K562 (cell line): ENCODE measurements at regions not wholly inside any gene's neighbourhood (a gene's known extent, or its start where the extent isn't known, plus 50 kb on each side); places are given as distances from the start of the nearest gene placed in this dataset.
"Not testable (repeated sequence)": the region's sequence is repeated elsewhere in the genome, so short reads cannot be mapped to it uniquely, and the experiment has no call there.

ENCODE experiments used
- ATAC-seq: fragments of 200-7000 bp; cut with Tn5 transposase; 3 replicates; pipeline ENCODE4 v1.9.1; 2020; ENCODE audit warnings: moderate library complexity
- BruUV-seq: library from RNA; stranded (reverse); fragments of 400-500 nt; replicated peaks from 2 replicates; lab custom pipeline; 2021; lab: Mats Ljungman, UMichigan
- CTCF ChIA-PET: fragments of 300-600 bp; formaldehyde crosslinking; extraction: SDS; loops from one replicate; lab custom pipeline; 2021; ENCODE audit warnings: low intra/inter-chr PET ratio; lab: Yijun Ruan, JAX
- POLR2A ChIA-PET: fragments of 300-600, 350-650 bp; sonication (Branson Sonifier 250); formaldehyde crosslinking; extraction: SDS; loops from one replicate; lab custom pipeline; 2021; ENCODE audit warnings: antibody characterized with exemption, inconsistent platforms; lab: Yijun Ruan, JAX
- DNase-seq, 4 experiments: peaks; one replicate each; pipeline versions ENCODE4 v3.0.0 to v3.0.0-alpha.2; 2011 to 2018; ENCODE audit warnings: low spot score in 3 of 4, mixed read lengths in 3 of 4; ENCODE audit errors: extremely low read depth in 1 of 4
- FAIRE-seq: peaks from 2 replicates; lab custom pipeline; 2011; peaks lifted over from hg19 to GRCh38; lab: Jason Lieb, UNC
- H2AFZ ChIP-seq: 2 replicates; pipeline ENCODE4 v1.6.0; 2011; ENCODE audit warnings: low read depth, low read length, control low read depth, inconsistent platforms
- H3K27ac ChIP-seq: fragments of 200-600 bp; 3 replicates; pipeline ENCODE4 v1.8.0; 2011; ENCODE audit warnings: low read depth, mild to moderate bottlenecking, control low read depth, inconsistent platforms, low read length, moderate library complexity, mixed read lengths; ENCODE audit errors: extremely low read depth
- H3K27me3 ChIP-seq, 2 experiments: fragments of 300-600 bp in 1 of 2; 2 replicates in 1 of 2; 3 replicates in 1 of 2; pipeline versions ENCODE4 v1.6.0 to v1.8.0; 2011; ENCODE audit warnings: inconsistent platforms in 2 of 2, low read length in 2 of 2, mild to moderate bottlenecking in 1 of 2, mixed read lengths in 1 of 2, moderate library complexity in 1 of 2; ENCODE audit not compliant: control insufficient read depth in 2 of 2, insufficient read depth in 2 of 2
- H3K36me3 ChIP-seq: fragments of 300-600 bp; 3 replicates; pipeline ENCODE4 v1.8.0; 2011; ENCODE audit warnings: mild to moderate bottlenecking, low read length, inconsistent platforms; ENCODE audit not compliant: control insufficient read depth, insufficient read depth
- H3K4me1 ChIP-seq, 2 experiments: fragments of 200-600 bp in 1 of 2; replicated peaks in 1 of 2; 2 replicates in 1 of 2; 3 replicates in 1 of 2; pipeline versions ENCODE4 v1.5.1 to v1.8.0; 2011; ENCODE audit warnings: inconsistent platforms in 2 of 2, low read length in 2 of 2, mild to moderate bottlenecking in 1 of 2, mixed read lengths in 1 of 2, moderate library complexity in 1 of 2; ENCODE audit not compliant: control insufficient read depth in 2 of 2, insufficient read depth in 2 of 2
- H3K4me2 ChIP-seq: 2 replicates; pipeline ENCODE4 v1.6.1; 2011; ENCODE audit warnings: low read length, control low read depth, inconsistent platforms, mixed read lengths; ENCODE audit not compliant: insufficient read depth
- H3K4me3 ChIP-seq: fragments of 200-600 bp; sonication (generic), shearing (Covaris generic); 2 replicates; pipeline ENCODE4 v1.5.1; 2016; ENCODE audit warnings: control low read depth, inconsistent platforms
- H3K79me2 ChIP-seq: fragments of 200-600 bp; 3 replicates; pipeline ENCODE4 v1.8.0; 2011; ENCODE audit warnings: low read length, inconsistent platforms; ENCODE audit not compliant: control insufficient read depth, insufficient read depth
- H3K9ac ChIP-seq, 2 experiments: 2 replicates each; pipeline versions ENCODE4 v1.6.0 to v1.6.1; 2011; ENCODE audit warnings: low read depth in 2 of 2, low read length in 2 of 2, control low read depth in 1 of 2, inconsistent platforms in 1 of 2, mild to moderate bottlenecking in 1 of 2, mixed read lengths in 1 of 2; ENCODE audit not compliant: insufficient read depth in 1 of 2
- H3K9me1 ChIP-seq: one replicate; pipeline ENCODE4 v1.6.0; 2011; ENCODE audit warnings: inconsistent platforms, mild to moderate bottlenecking, low read length, moderate library complexity; ENCODE audit not compliant: control insufficient read depth, insufficient read depth
- H3K9me3 ChIP-seq: replicated peaks from 2 replicates; pipeline ENCODE4 v1.5.1; 2011; ENCODE audit warnings: low read depth, low read length, inconsistent platforms; ENCODE audit not compliant: control insufficient read depth, insufficient read depth
- H4K20me1 ChIP-seq: replicated peaks from 2 replicates; pipeline ENCODE4 v1.6.1; 2011; ENCODE audit warnings: low read length, inconsistent platforms, mixed read lengths; ENCODE audit not compliant: control insufficient read depth, insufficient read depth
- GABPA ChIP-seq: fragments of 200-800 bp; sonication (Bioruptor generic); conservative IDR thresholded peaks from 2 replicates; pipeline ENCODE4 v1.6.1; 2016; ENCODE audit warnings: low read depth, missing genetic modification characterization, missing compliant biosample characterization
- SPI1 ChIP-seq: IDR thresholded peaks from 2 replicates; pipeline ENCODE4 v1.6.1; 2011; ENCODE audit warnings: low read depth, low read length, control low read depth, borderline replicate concordance
- ZBTB17 ChIP-seq: fragments of 450-650 bp; formaldehyde crosslinking; IDR thresholded peaks from 2 replicates; pipeline ENCODE4 v1.4.0; 2020; ENCODE audit warnings: mild to moderate bottlenecking
- ZFX ChIP-seq: sonication (generic); formaldehyde crosslinking; IDR thresholded peaks from 2 replicates; pipeline ENCODE4 v1.8.0; 2022; ENCODE audit warnings: mild to moderate bottlenecking, missing genetic modification reagents, moderate library complexity
- ZNF274 ChIP-seq: IDR thresholded peaks from 2 replicates; pipeline ENCODE4 v1.6.1; 2011; ENCODE audit warnings: low read depth, mild to moderate bottlenecking, low read length, moderate library complexity, borderline replicate concordance
- ZNF780A ChIP-seq: fragments of 250-450 bp; sonication (Bioruptor Pico); IDR thresholded peaks from 2 replicates; pipeline ENCODE4 v1.5.0; 2021; ENCODE audit warnings: mild to moderate bottlenecking
- WGBS: fragments of 100-300 bp; shearing (Covaris generic); methylation state at CpG from one replicate; pipeline ENCODE4 v1.1.6; 2016; ENCODE audit warnings: low coverage, mixed read lengths; ENCODE audit not compliant: insufficient coverage; ENCODE audit errors: missing lambda C conversion rate; 5-methylcytosine and 5-hydroxymethylcytosine counted together
- in situ Hi-C: fragments of 300-500 bp; cut with MboI; formaldehyde crosslinking; loops from 4 replicates; pipeline ENCODE4 v1.15.0; 2018; ENCODE audit warnings: inconsistent platforms, mixed read lengths
- intact Hi-C: fragments of 100-400 bp; cut with micrococcal nuclease; formaldehyde crosslinking; loops from 2 replicates; pipeline ENCODE4 v1.14.2; 2022
- TF ChIP-seq, protein P1 (sequence below): sonication (generic); formaldehyde crosslinking; IDR thresholded peaks from 2 replicates; pipeline ENCODE4 v1.8.1; 2023; ENCODE audit warnings: mild to moderate bottlenecking, missing genetic modification reagents, moderate library complexity
- TF ChIP-seq, protein P2 (sequence below): sonication (generic); IDR thresholded peaks from 2 replicates; pipeline ENCODE4 v1.6.1; 2016
- TF ChIP-seq, protein P3 (sequence below): fragments of 450-650 bp; formaldehyde crosslinking; IDR thresholded peaks from 2 replicates; pipeline ENCODE4 v1.4.0; 2020; ENCODE audit warnings: mild to moderate bottlenecking, moderate library complexity
- TF ChIP-seq, protein P4 (sequence below): sonication (generic); formaldehyde crosslinking; IDR thresholded peaks from 2 replicates; pipeline ENCODE4 v1.8.1; 2023; ENCODE audit warnings: mild to moderate bottlenecking, missing genetic modification reagents

DNA sequence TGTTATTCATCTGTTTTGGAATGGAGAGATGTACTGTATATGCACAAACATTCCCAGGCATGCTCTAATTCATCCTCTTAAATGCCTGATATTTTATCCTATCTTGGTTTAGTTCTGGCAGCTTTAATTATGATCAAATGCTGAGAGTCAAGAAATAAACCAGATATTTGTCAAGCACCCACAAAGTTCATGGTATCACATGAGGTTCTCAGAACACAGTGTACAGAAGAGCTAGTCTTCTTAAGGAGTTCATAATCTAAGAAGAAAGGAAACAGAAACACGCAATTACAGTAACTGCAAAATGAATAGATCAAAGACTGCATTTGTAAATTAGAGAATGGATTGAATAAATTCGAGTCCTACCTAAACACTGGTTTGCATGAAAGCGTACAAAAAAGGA lies 58.3 kb upstream of the KCNH1 start:
- H3K4me3 ChIP-seq = no peak overlapping the region
- in situ Hi-C loops = no loop called here
- no peak for ATAC-seq
- WGBS = 34% methylated on average over 3 of the region's 3 CpGs
- TF ChIP-seq ZBTB17 = no peak
- no peak for TF ChIP-seq SPI1
- TF ChIP-seq, protein P1, sequence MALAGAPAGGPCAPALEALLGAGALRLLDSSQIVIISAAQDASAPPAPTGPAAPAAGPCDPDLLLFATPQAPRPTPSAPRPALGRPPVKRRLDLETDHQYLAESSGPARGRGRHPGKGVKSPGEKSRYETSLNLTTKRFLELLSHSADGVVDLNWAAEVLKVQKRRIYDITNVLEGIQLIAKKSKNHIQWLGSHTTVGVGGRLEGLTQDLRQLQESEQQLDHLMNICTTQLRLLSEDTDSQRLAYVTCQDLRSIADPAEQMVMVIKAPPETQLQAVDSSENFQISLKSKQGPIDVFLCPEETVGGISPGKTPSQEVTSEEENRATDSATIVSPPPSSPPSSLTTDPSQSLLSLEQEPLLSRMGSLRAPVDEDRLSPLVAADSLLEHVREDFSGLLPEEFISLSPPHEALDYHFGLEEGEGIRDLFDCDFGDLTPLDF (CRISPR knock-in tag) = no peak
- no peak for TF ChIP-seq ZNF780A (CRISPR knock-in tag)
- TF ChIP-seq ZNF274 = no peak
- TF ChIP-seq, protein P2, sequence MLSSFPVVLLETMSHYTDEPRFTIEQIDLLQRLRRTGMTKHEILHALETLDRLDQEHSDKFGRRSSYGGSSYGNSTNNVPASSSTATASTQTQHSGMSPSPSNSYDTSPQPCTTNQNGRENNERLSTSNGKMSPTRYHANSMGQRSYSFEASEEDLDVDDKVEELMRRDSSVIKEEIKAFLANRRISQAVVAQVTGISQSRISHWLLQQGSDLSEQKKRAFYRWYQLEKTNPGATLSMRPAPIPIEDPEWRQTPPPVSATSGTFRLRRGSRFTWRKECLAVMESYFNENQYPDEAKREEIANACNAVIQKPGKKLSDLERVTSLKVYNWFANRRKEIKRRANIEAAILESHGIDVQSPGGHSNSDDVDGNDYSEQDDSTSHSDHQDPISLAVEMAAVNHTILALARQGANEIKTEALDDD = no peak
- TF ChIP-seq, protein P3, sequence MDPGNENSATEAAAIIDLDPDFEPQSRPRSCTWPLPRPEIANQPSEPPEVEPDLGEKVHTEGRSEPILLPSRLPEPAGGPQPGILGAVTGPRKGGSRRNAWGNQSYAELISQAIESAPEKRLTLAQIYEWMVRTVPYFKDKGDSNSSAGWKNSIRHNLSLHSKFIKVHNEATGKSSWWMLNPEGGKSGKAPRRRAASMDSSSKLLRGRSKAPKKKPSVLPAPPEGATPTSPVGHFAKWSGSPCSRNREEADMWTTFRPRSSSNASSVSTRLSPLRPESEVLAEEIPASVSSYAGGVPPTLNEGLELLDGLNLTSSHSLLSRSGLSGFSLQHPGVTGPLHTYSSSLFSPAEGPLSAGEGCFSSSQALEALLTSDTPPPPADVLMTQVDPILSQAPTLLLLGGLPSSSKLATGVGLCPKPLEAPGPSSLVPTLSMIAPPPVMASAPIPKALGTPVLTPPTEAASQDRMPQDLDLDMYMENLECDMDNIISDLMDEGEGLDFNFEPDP (CRISPR knock-in tag) = no peak
- no peak for TF ChIP-seq ZFX (CRISPR knock-in tag)
- no peak for TF ChIP-seq GABPA
- TF ChIP-seq, protein P4, sequence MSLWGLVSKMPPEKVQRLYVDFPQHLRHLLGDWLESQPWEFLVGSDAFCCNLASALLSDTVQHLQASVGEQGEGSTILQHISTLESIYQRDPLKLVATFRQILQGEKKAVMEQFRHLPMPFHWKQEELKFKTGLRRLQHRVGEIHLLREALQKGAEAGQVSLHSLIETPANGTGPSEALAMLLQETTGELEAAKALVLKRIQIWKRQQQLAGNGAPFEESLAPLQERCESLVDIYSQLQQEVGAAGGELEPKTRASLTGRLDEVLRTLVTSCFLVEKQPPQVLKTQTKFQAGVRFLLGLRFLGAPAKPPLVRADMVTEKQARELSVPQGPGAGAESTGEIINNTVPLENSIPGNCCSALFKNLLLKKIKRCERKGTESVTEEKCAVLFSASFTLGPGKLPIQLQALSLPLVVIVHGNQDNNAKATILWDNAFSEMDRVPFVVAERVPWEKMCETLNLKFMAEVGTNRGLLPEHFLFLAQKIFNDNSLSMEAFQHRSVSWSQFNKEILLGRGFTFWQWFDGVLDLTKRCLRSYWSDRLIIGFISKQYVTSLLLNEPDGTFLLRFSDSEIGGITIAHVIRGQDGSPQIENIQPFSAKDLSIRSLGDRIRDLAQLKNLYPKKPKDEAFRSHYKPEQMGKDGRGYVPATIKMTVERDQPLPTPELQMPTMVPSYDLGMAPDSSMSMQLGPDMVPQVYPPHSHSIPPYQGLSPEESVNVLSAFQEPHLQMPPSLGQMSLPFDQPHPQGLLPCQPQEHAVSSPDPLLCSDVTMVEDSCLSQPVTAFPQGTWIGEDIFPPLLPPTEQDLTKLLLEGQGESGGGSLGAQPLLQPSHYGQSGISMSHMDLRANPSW (CRISPR knock-in tag) = no peak
- TF ChIP-seq, all 486 proteins: peak for 0
- H3K27me3 ChIP-seq = no peaks in the 10 kb centered on the region; a peak in 1 of 5 replicates
- no peaks in the 10 kb centered on the region for H4K20me1 ChIP-seq
- H3K79me2 ChIP-seq = no peaks in the 10 kb centered on the region
- H3K4me2 ChIP-seq = no peak overlapping the region
- H3K9ac ChIP-seq = no peak overlapping the region
- intact Hi-C loops = no loop called here
- no peaks in the 10 kb centered on the region for H3K9me3 ChIP-seq
- no peak overlapping the region for H2AFZ ChIP-seq
- DNase-seq = no peak
- FAIRE-seq = no peak
- CTCF ChIA-PET = no interaction called here
- no TSS peak for BruUV-seq
- H3K36me3 ChIP-seq = no peaks in the 10 kb centered on the region
- POLR2A ChIA-PET = no interaction called here
- 0 out of 5 replicates have a peak, but pooled peaks cover 0 to 3% of the 10 kb centered on the region in 2 experiments for H3K4me1 ChIP-seq
- H3K9me1 ChIP-seq = no peaks in the 10 kb centered on the region
- no peak overlapping the region for H3K27ac ChIP-seq

DNA sequence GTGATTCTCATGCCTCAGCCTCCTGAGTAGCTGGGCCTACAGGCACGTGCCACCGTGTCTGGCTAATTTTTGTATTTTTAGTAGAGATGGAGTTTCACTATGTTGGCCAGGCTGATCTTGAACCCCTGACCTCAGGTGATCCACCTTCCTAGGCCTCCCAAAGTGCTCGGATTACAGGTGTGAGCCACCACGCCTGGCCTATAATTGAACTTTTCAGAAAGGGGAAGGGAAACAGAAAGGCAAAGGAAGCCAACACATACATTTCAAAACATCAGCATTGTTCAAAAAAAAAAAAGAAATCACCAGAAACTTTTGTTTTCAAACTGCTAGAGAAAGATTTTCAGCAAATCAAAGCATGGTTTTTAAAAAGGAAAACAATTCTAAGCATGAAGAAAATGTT lies 54.8 kb upstream of the KCNH1 start:
- not testable (repeated sequence) for FAIRE-seq
- 18% methylated on average over 4 of the region's 4 CpGs for WGBS

More for the DNA sequence above, 54.8 kb upstream of the KCNH1 start:
- H3K4me2 ChIP-seq, H3K9me1 ChIP-seq, ATAC-seq, H3K4me3 ChIP-seq, H4K20me1 ChIP-seq, POLR2A ChIA-PET, H3K9me3 ChIP-seq, intact Hi-C loops, H3K27ac ChIP-seq, DNase-seq, H3K27me3 ChIP-seq, in situ Hi-C loops, BruUV-seq, H3K4me1 ChIP-seq, H3K79me2 ChIP-seq, CTCF ChIA-PET, H3K9ac ChIP-seq, H3K36me3 ChIP-seq, H2AFZ ChIP-seq: not testable (repeated sequence)
